ENCODE measurements at regions not wholly inside any gene's neighbourhood (a gene's known extent, or its start where the extent isn't known, plus 50 kb on each side); places are given as distances from the start of the nearest gene placed in this dataset.

- no peak for DNase-seq
Measured at GRCh38 chr2:41737888-41738287, 309.9 kb upstream of the PKDCC start.

DNA sequence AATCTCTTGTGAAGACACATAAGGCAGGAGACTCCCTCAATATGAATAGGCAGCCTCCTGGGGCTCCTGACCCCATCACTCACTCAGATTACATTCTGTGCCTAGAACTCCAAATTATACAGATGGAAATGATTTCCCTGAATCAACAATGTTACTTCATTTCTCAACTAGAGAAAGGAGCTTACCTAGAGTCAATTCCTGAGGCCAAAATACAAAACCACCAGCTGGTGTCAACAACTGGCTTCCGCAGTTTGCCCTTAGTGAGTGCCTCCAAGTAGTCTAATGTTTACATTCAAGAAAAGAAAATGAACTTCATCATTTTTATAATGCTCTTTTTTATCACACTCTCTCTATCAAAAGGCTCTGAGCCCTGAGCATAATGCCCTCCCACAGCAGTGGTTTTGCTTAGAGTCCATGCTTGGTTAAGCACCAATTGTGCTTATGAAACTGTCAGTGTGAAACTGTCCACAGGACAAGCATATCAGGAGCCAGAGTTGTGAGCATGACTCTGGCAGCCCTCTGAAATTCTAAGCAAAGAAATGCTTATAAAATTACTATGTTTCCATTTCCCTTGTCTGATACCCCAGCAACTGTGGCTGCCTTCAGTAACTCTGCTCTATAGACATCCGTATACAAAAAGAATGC is 305.7 kb upstream of the PKDCC start:
- DNase-seq, result no peak

DNA sequence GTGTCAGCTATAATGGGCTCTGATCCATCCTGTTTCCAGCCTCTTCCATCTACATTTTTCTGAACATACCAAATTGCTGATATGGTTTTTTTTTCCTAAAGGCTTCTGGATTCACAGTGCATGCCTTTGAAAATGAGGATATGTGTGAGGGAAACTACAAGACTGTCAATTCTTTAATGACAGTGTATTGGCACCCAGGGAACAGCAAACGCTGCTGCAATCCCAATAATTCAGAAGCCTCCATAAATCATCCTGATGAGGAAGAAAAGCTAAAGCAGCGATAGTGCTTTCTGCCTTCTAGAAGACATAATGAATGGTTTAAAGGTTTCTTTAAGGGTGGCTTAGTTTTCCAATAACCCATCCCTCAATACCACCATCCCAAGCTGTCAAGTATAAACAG is 304.5 kb upstream of the PKDCC start:
- DNase-seq, result no peak

GRCh38 chr2:41750829-41751228 is 297.0 kb upstream of the PKDCC start:
- no peak for DNase-seq

DNA sequence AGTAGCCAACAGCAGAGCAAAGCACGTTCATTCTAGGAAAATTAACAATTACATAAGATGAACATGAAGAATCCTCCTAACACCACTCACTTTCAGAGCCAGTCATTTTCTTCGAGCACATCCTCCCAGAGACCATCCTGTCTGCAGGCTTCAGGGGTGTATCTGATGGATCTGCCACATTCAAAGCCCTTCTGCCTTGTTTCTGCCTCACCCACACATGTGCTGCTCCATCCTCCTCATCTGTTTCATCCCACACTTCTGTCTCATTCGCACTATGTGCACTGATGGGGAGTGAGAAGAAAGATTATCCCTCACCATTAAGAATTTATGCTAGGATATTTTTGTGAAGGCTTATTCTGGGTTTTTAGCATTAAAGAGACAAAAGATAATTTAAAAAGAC is 287.9 kb upstream of the PKDCC start:
- DNase-seq, result no peak

DNA sequence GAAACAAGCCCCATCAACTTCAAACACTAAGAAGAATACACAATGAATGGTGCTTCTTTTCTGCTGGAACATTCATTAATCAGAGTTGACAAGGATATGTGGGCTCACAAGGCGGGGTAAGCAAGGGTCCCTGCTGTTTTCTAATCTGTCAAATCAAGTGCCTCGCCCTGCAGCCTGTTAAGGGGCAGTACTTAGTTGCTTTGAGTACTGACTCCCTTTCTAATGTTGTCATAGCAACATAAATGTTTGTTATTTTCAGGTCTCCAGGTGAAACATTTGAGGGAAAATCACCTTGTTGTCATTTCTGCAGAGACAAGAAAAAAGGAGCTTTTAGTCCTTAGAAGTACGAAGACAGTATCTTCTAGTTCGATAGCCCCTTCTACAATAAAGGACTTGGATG is 284.7 kb upstream of the PKDCC start:
- DNase-seq, result no peak

- DNase-seq, result no peak
Measured at GRCh38 chr2:41764131-41764530, 283.7 kb upstream of the PKDCC start.

DNA sequence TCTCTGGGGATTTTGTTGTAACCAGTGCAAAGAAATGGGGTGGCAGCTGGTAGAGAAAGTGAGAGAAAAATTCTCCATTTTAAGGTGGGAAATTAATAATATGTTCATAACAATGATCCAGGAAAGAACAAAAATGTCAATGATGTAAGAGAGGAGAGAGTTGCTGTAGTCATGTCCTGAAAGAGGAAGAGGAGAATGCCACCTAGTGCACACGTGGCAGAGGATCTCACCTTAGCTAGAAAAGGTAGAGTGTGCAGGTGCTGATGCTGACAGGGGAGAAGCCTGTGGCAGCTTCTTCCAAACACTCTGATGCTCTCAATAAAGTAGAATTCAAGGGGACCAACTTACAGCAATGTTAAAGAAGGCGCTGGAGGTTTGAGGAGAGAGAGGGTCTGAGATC is 282.9 kb upstream of the PKDCC start:
- no peak for DNase-seq

DNA sequence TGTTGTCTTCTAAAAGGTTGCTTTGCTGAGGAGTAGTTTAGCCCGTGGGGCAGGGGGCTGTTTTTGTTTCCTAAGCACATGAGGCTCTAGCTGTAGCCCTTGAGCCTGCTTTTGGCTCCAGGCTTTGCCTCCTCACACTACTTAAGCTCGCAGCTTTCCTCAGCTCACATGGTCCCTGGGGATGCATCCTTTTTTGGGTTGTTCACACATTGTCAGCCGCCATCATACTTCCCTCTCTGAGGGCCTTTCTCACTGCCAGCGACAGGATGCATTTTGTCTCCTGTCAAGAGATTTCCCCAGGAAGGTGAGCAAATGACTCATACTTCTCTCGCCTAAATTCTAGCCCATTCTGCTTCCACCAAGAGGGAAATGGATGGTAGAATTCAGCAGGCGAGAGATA is 279.5 kb upstream of the PKDCC start:
- no peak for DNase-seq

- no peak for DNase-seq
Measured at GRCh38 chr2:41771710-41772109, 276.1 kb upstream of the PKDCC start.

- no peak for DNase-seq
Measured at GRCh38 chr2:41772697-41773096, 275.1 kb upstream of the PKDCC start.

GRCh38 chr2:41774011-41774605 is 273.7 kb upstream of the PKDCC start:
- no peak for DNase-seq

DNA sequence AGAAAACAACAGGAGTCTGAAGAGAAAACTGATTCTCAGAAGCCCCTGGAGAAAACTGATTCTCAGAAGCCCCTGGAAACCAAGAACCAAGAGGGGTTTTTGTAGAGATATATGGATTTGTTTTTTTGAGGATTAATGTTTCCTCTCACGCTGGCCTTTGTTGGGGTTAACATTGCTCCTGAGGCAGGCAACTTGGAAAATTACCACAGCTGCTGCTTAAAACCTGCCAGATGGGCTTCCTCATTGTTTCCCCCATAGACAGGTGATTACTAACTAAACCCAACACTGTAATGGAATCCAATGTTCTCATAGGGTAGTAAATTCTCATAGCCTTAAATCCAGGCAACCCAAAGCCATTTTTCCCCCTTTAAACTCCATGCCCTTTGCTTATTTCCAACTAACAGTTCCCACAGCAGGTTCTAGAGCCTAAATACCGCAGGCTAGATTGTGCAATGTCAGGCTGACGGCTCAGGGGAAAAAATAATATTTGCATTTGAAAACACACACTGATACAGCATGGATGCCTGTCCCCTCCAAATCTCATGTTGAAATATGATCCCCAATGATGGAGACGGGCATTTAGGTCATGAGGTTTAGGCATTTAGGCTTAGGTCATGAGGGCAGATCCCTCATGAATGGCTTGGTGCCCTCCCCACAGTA is 272.3 kb upstream of the PKDCC start:
- no peak for DNase-seq

- no peak for DNase-seq
Measured at GRCh38 chr2:41779888-41780287, 267.9 kb upstream of the PKDCC start.

DNA sequence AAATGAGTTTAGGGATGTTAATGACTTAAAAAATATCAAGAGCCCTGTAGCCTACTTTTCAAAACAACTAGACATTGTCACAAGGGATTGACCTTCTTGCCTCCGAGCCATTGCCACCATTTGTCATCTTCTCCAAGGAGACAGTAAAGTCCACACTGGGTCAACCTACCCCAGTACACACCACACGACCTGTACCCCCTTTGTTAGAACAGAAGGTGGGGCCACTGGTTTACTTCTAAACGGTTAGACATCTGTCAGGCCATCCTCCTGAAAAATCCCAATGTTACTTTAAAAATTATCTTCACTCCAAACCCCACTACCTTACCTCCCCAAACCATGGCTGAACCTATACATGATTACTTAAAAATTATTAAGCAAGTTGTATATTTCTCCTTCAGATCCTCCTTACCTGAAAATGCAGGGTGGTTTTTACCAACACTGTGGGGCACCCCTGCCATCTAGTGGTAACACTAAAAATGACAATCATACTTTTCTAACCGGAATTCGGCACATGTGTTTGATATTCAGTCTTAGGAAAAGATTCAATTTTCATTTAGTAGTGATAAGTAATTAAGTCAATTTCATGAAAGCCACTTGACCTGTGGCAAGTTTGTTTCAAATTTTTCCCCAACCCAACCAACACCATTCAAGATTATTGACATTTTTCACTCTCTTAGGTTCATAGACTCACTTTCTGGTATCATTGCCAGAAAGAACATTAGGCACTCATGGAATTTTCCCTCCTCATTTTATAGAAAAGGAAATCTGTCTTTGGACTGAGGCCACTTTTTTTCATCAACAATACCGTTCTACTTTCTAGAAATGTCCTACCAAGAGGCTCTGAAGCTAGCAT is 265.3 kb upstream of the PKDCC start:
- DNase-seq, result peak; percentile 3

GRCh38 chr2:41784496-41784895 is 263.3 kb upstream of the PKDCC start:
- DNase-seq, result no peak

- DNase-seq, result no peak
Measured at GRCh38 chr2:41785251-41786022, 262.4 kb upstream of the PKDCC start.

- no peak for DNase-seq
Measured at GRCh38 chr2:41791523-41791922, 256.3 kb upstream of the PKDCC start.

DNA sequence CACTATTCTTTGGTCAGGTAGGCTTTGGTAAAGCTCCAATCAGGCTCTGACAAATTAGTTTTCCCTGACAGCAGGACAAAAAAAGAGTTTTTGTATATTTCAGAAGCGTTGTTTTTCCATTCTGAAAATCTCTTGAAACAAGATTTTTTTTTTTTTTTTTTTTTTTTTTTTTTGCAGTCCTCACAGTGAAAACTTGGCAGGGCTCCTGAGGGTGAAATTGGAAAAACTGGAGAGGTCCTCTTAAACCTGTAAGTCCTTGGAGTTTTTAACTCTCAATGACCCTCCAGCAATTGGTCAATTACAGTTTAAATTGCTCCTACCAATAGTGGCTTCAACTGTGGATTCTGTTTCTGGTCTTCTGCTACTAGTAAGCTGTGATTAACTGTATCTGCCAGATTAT is 244.5 kb upstream of the PKDCC start:
- DNase-seq, result no peak

DNA sequence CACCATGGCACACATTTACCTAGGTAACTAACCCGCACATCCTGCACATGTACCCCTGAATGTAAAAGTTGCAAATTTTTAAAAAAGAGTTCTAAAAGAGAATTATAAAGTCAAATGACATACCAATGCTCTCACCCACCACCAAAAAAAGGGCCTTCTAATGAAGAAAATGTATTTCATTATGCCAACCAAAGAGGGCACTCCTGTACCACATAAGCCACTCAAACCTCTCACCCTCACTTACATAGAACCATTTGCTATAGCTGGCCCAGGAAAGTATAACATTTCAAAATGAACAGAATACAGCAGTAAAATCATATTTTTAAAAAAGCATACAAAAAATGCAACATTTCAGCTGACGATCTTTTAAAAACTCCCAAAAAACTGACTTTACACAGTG is 241.5 kb upstream of the PKDCC start:
- DNase-seq, result no peak

GRCh38 chr2:41821167-41821566 is 226.7 kb upstream of the PKDCC start:
- DNase-seq, result no peak

DNA sequence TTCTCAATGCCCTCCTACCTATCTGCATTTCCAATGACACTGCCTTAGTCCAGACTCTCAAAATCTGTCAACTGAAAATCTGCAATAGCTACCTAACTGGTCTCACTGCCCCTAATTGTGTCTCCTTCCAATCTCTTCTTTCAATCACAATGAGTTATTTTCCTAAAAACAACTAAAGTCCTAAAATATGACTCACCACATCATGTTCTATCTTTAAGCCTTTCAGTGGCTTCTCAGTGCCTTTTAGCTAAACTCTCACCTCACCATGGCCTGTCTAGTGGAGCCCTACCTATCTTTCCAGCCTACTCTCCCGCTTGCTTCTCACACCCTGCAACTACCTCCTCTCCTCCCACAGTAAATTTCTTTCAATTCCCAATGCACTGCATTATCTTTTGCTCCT is 220.9 kb upstream of the PKDCC start:
- DNase-seq, result no peak

All from amniotic stem cell (primary cell).